Natural killer cell treated with Interleukin-12 subunit alpha and Interleukin-12 subunit beta and Interleukin-15 and Interleukin-18, amount 100 ng/mL, for 72 hours (primary cell): ENCODE measurements at regions not wholly inside any gene's neighbourhood (a gene's known extent, or its start where the extent isn't known, plus 50 kb on each side); places are given as distances from the start of the nearest gene placed in this dataset.

Experiments used
- ATAC-seq, 2 donors: fragments of 150-1000 bp; cut with Tn5 transposase in 1 of 2; sonication (Bioruptor Pico), chemical (Tn5 transposase) in 1 of 2; 2 replicates each; pipeline ENCODE4 v1.10.0; 2021
- DNase-seq: peaks from one replicate; pipeline ENCODE4 v3.0.0; 2022; ENCODE audit warnings: low spot score
- H3K27ac Mint-ChIP-seq, 2 donors: 1 replicate in 1 of 2; 2 replicates in 1 of 2; pipeline ENCODE4 v1.8.0; 2022; ENCODE audit warnings: mixed read lengths in 2 of 2, mild to moderate bottlenecking in 1 of 2, moderate library complexity in 1 of 2
- H3K27me3 Mint-ChIP-seq, 2 donors: 1 replicate in 1 of 2; 2 replicates in 1 of 2; pipeline ENCODE4 v1.8.0; 2022; ENCODE audit warnings: mixed read lengths in 2 of 2
- H3K36me3 Mint-ChIP-seq: one replicate; pipeline ENCODE4 v1.8.0; 2022; ENCODE audit warnings: mixed read lengths
- H3K4me1 Mint-ChIP-seq, 2 donors: 1 replicate in 1 of 2; 2 replicates in 1 of 2; pipeline ENCODE4 v1.8.0; 2022; ENCODE audit warnings: low read depth in 2 of 2, mixed read lengths in 2 of 2, mild to moderate bottlenecking in 1 of 2
- H3K4me3 Mint-ChIP-seq: one replicate; pipeline ENCODE4 v1.8.0; 2022; ENCODE audit warnings: mixed read lengths
- H3K9me3 Mint-ChIP-seq: 2 replicates; pipeline ENCODE4 v1.8.0; 2022; ENCODE audit warnings: mixed read lengths

GRCh38 chr3:30356866-30357753, 249.3 kb upstream of the TGFBR2 start:
- H3K4me3 Mint-ChIP-seq: no peak overlapping the region
- no peaks in the 10 kb centered on the region for H3K36me3 Mint-ChIP-seq
- H3K27ac Mint-ChIP-seq: no peak overlapping the region
- no peak for DNase-seq
- H3K27me3 Mint-ChIP-seq: peaks cover 0 to 6% of the 10 kb centered on the region in 2 donors
- ATAC-seq: no peak
- H3K4me1 Mint-ChIP-seq: peaks cover 27 to 35% of the 10 kb centered on the region in 2 donors
- no peaks in the 10 kb centered on the region for H3K9me3 Mint-ChIP-seq

DNA sequence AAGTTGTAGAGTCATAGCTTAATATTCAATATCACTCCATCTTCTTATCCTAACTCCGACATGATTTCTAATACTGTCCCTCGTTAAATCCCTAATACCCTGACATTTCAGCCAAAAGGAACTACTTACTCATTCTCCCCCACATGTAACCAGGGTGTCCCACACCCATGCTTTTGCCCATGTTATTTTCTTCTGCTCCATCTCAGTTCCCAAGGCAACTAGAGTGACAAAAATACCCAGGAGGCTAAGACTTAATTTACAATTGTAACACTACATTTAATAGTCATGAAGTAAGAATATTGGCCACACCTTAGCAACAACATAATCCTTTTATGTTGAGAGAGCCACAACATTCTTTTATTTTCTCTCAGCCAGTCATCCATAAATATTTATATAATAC, 248.5 kb upstream of the TGFBR2 start:
- DNase-seq (no peak), ATAC-seq (no peak)
- peaks cover 22 to 27% of the 10 kb centered on the region in 2 donors for H3K4me1 Mint-ChIP-seq
- peaks cover 5 to 11% of the 10 kb centered on the region in 2 donors for H3K27me3 Mint-ChIP-seq
- no peaks in the 10 kb centered on the region for H3K9me3 Mint-ChIP-seq
- H3K27ac Mint-ChIP-seq: no peak overlapping the region
- no peak overlapping the region for H3K4me3 Mint-ChIP-seq
- peaks cover 3% of the 10 kb centered on the region for H3K36me3 Mint-ChIP-seq

DNA sequence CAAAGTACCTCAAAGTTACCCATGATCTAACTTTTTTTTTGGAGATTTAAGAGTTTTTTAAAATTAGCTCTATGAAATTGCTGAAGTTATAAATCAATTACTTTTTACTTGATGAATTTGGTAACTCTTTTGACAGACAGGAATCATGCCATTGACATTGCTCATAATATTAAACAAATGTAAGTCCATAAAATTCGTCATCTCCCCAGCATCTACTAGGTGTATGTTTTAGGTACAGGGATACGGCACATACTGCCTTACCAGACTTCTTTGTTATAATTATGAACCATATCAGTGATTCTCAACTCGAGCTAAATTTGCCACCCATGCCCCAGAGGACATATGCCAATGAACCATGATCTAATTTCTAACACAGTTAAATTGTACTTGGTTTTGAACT, 247.5 kb upstream of the TGFBR2 start:
- H3K4me1 Mint-ChIP-seq: peaks cover 16 to 20% of the 10 kb centered on the region in 2 donors
- no peak overlapping the region for H3K4me3 Mint-ChIP-seq
- no peaks in the 10 kb centered on the region for H3K9me3 Mint-ChIP-seq
- H3K27me3 Mint-ChIP-seq: peaks cover 8 to 12% of the 10 kb centered on the region in 2 donors
- DNase-seq: no peak
- H3K27ac Mint-ChIP-seq: no peak overlapping the region
- ATAC-seq: no peak
- H3K36me3 Mint-ChIP-seq: peaks cover 4% of the 10 kb centered on the region

GRCh38 chr3:30368978-30369377, 237.4 kb upstream of the TGFBR2 start:
- no peak for ATAC-seq

GRCh38 chr3:30370681-30371271, 235.6 kb upstream of the TGFBR2 start:
- no peak for DNase-seq
- H3K36me3 Mint-ChIP-seq: no peaks in the 10 kb centered on the region
- ATAC-seq: no peak
- no peak overlapping the region for H3K4me3 Mint-ChIP-seq
- H3K4me1 Mint-ChIP-seq: peaks cover 0 to 5% of the 10 kb centered on the region in 2 donors
- H3K27ac Mint-ChIP-seq: no peak overlapping the region
- peaks cover 23 to 42% of the 10 kb centered on the region in 2 donors for H3K27me3 Mint-ChIP-seq
- H3K9me3 Mint-ChIP-seq: no peaks in the 10 kb centered on the region

More at GRCh38 chr3:30368978-30369377, 237.4 kb upstream of the TGFBR2 start:
- no peak for DNase-seq
- H3K27me3 Mint-ChIP-seq: peaks cover 17 to 28% of the 10 kb centered on the region in 2 donors
- no peaks in the 10 kb centered on the region for H3K36me3 Mint-ChIP-seq
- H3K27ac Mint-ChIP-seq: no peak overlapping the region
- peaks cover 0 to 5% of the 10 kb centered on the region in 2 donors for H3K4me1 Mint-ChIP-seq
- H3K4me3 Mint-ChIP-seq: no peak overlapping the region
- H3K9me3 Mint-ChIP-seq: no peaks in the 10 kb centered on the region

GRCh38 chr3:30372837-30373236, 233.6 kb upstream of the TGFBR2 start:
- no peak overlapping the region for H3K4me3 Mint-ChIP-seq
- H3K36me3 Mint-ChIP-seq: no peaks in the 10 kb centered on the region

DNA sequence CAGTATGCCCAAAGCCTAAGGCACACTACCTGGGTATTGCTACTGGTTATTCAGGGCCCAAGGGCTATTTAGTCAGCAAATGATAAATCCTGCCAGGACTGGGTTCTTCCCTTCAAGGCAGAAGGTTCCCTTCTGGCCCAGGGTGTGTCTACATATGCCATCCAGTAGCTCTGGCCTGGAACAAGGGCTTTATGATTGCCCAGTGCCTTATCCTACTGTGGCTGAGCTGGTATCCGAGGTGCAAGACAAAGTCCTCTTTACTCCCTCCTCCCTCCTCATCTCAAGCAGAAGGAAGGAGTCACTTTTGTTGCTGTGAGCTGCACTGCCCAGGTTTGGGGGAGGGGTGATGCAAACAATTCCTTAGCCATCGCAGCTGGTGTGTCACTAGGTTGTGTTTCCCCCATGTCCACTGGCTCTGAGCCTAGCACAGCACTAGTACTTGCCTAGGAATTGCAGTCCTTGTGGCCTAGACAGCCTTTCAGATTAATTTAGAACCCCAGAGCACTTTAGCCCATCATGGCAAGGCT, 221.8 kb upstream of the TGFBR2 start:
- DNase-seq: no peak
- H3K36me3 Mint-ChIP-seq: peaks cover 36% of the 10 kb centered on the region
- H3K27ac Mint-ChIP-seq: no peak overlapping the region
- ATAC-seq: no peak
- H3K4me1 Mint-ChIP-seq: no peaks in the 10 kb centered on the region
- H3K4me3 Mint-ChIP-seq: no peak overlapping the region
- peaks cover 12 to 14% of the 10 kb centered on the region in 2 donors for H3K27me3 Mint-ChIP-seq
- peaks cover 8% of the 10 kb centered on the region for H3K9me3 Mint-ChIP-seq

More at GRCh38 chr3:30372837-30373236, 233.6 kb upstream of the TGFBR2 start:
- Mint-ChIP-seq H3K27me3 (peaks cover 24 to 42% of the 10 kb centered on the region in 2 donors), H3K9me3 (no peaks in the 10 kb centered on the region), H3K4me1 (peaks cover 0 to 5% of the 10 kb centered on the region in 2 donors), H3K27ac (no peak overlapping the region)
- no peak for ATAC-seq
- DNase-seq: no peak

GRCh38 chr3:30393079-30393478, 213.3 kb upstream of the TGFBR2 start:
- H3K27ac Mint-ChIP-seq: no peak overlapping the region
- H3K27me3 Mint-ChIP-seq: peaks cover 24 to 25% of the 10 kb centered on the region in 2 donors
- DNase-seq (no peak), ATAC-seq (no peak)
- H3K4me1 Mint-ChIP-seq: no peaks in the 10 kb centered on the region
- peaks cover 18% of the 10 kb centered on the region for H3K9me3 Mint-ChIP-seq
- H3K4me3 Mint-ChIP-seq: no peak overlapping the region
- H3K36me3 Mint-ChIP-seq: peaks cover 7% of the 10 kb centered on the region

DNA sequence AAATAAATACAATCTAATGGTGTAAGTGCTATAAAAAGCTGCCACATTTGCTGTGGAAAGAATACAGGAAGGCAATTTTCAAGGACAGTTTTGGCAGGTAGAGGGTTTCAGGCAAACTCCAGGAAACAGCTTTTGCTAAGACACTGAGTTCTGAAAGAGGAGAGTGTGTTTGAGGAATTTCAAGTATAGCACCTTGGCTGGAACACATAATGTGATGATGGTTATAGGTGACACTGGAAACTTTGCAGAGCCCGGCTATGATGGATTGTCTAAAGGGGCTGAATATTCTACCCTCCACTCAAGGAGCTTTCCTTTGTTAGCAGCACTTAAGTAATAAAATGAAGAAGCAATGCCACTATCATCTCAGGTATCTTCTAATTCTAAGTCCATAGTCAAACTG, 209.4 kb upstream of the TGFBR2 start:
- peaks cover 23 to 25% of the 10 kb centered on the region in 2 donors for H3K27me3 Mint-ChIP-seq
- peaks cover 0 to 9% of the 10 kb centered on the region in 2 donors for H3K4me1 Mint-ChIP-seq
- DNase-seq: no peak
- H3K36me3 Mint-ChIP-seq: no peaks in the 10 kb centered on the region
- H3K4me3 Mint-ChIP-seq: no peak overlapping the region
- H3K9me3 Mint-ChIP-seq: peaks cover 15% of the 10 kb centered on the region
- H3K27ac Mint-ChIP-seq: no peak overlapping the region
- no peak for ATAC-seq

DNA sequence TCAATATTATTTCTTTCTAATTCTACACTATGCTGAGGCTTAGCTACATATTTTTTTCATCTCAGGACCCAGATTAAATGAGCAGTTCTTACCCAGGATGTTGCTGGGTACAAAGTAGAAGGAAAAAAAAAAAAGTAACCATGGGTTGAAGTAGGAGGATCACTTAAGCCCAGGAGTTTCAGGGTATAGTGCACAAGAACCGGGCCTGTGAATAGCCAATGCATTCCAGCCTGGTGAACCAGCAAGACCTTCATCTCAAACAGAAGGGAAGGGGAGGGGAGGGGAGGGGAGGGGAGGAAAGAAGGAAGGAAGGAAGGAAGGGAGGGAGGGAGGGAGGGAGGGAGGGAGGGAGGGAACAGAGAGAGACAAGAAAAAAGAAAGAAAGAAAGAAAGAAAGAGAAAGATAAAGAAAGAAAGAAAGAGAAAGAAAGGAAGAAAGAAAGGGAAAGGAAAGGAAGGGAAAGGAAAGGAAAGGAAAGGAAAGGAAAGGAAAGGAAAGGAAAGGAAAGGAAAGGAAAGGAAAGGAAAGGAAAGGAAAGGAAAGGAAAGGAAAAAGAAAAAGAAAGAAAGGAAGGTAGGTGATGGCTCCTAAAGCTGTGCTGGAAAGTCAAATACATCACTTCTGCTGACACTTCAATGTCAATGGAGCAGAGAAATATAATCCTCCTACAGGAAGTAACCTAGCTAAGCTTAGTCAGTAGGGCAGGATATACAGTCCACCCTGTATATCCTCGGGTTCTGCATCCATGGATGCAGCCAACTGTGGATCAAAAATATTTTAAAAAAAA, 206.8 kb upstream of the TGFBR2 start:
- Mint-ChIP-seq H3K36me3 (no peaks in the 10 kb centered on the region), H3K27me3 (peaks cover 6 to 8% of the 10 kb centered on the region in 2 donors), H3K9me3 (peaks cover 6% of the 10 kb centered on the region), H3K4me1 (peaks cover 0 to 9% of the 10 kb centered on the region in 2 donors), H3K4me3 (no peak overlapping the region), H3K27ac (no peak overlapping the region)
- ATAC-seq (no peak), DNase-seq (no peak)

GRCh38 chr3:30400926-30401325, 205.5 kb upstream of the TGFBR2 start:
- H3K4me1 Mint-ChIP-seq: peaks cover 0 to 9% of the 10 kb centered on the region in 2 donors

GRCh38 chr3:30401971-30402370, 204.4 kb upstream of the TGFBR2 start:
- peaks cover 0 to 9% of the 10 kb centered on the region in 2 donors for H3K4me1 Mint-ChIP-seq
- peaks cover 0 to 2% of the 10 kb centered on the region in 2 donors for H3K27me3 Mint-ChIP-seq
- H3K27ac Mint-ChIP-seq: no peak overlapping the region
- no peak overlapping the region for H3K4me3 Mint-ChIP-seq
- DNase-seq: no peak
- no peaks in the 10 kb centered on the region for H3K36me3 Mint-ChIP-seq
- no peaks in the 10 kb centered on the region for H3K9me3 Mint-ChIP-seq
- ATAC-seq: no peak

More at GRCh38 chr3:30400926-30401325, 205.5 kb upstream of the TGFBR2 start:
- Mint-ChIP-seq H3K4me3 (no peak overlapping the region), H3K36me3 (no peaks in the 10 kb centered on the region), H3K9me3 (peaks cover 3% of the 10 kb centered on the region), H3K27ac (no peak overlapping the region), H3K27me3 (peaks cover 0 to 4% of the 10 kb centered on the region in 2 donors)
- ATAC-seq (no peak), DNase-seq (no peak)

GRCh38 chr3:30407651-30408050, 198.8 kb upstream of the TGFBR2 start:
- Mint-ChIP-seq H3K9me3 (peaks cover 6% of the 10 kb centered on the region), H3K27ac (no peak overlapping the region), H3K36me3 (peaks cover 8% of the 10 kb centered on the region), H3K4me3 (no peak overlapping the region), H3K4me1 (no peaks in the 10 kb centered on the region), H3K27me3 (no peaks in the 10 kb centered on the region)
- DNase-seq (no peak), ATAC-seq (no peak)
